ENCODE measurements at regions not wholly inside any gene's neighbourhood (a gene's known extent, or its start where the extent isn't known, plus 50 kb on each side); places are given as distances from the start of the nearest gene placed in this dataset.

DNA sequence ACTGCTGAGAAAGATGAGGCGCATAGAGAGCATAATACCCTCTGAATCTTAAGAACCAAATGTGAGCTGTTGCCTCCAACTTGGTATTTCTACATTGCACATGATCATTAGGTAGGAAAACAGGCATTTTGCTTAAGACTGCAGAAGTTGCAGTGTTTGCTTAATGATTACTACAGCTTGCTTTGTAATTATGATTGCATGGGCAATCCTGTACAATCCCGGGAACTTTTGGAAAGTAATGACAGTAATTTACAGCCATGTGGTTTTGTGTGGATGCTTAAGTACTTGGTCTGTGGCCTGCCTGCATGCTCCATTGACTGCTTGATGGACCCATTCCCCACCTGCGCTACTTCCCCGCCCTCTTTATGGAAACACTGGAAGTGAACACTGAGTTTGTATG lies 301.1 kb downstream of the DIPK2A start:
- no peak overlapping the region for H3K27ac ChIP-seq
- H3K27me3 ChIP-seq (replicated peaks; ENCODE audit: insufficient read depth) = no peaks in the 10 kb centered on the region
- ATAC-seq (ENCODE audit: insufficient number of reproducible peaks, low FRiP score, low read depth) = no peak
- no peak overlapping the region for H3K4me3 ChIP-seq
- TF ChIP-seq, protein P1, sequence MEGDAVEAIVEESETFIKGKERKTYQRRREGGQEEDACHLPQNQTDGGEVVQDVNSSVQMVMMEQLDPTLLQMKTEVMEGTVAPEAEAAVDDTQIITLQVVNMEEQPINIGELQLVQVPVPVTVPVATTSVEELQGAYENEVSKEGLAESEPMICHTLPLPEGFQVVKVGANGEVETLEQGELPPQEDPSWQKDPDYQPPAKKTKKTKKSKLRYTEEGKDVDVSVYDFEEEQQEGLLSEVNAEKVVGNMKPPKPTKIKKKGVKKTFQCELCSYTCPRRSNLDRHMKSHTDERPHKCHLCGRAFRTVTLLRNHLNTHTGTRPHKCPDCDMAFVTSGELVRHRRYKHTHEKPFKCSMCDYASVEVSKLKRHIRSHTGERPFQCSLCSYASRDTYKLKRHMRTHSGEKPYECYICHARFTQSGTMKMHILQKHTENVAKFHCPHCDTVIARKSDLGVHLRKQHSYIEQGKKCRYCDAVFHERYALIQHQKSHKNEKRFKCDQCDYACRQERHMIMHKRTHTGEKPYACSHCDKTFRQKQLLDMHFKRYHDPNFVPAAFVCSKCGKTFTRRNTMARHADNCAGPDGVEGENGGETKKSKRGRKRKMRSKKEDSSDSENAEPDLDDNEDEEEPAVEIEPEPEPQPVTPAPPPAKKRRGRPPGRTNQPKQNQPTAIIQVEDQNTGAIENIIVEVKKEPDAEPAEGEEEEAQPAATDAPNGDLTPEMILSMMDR (IDR thresholded peaks at IDR 0.05) = no peak
- no peak for DNase-seq (ENCODE audit: low spot score)
- no peaks in the 10 kb centered on the region for H3K4me1 ChIP-seq (ENCODE audit: control insufficient read depth in 1 of 2, low read depth in 2 of 2)
- H3K36me3 ChIP-seq = no peaks in the 10 kb centered on the region
- H3K9me3 ChIP-seq = no peaks in the 10 kb centered on the region

DNA sequence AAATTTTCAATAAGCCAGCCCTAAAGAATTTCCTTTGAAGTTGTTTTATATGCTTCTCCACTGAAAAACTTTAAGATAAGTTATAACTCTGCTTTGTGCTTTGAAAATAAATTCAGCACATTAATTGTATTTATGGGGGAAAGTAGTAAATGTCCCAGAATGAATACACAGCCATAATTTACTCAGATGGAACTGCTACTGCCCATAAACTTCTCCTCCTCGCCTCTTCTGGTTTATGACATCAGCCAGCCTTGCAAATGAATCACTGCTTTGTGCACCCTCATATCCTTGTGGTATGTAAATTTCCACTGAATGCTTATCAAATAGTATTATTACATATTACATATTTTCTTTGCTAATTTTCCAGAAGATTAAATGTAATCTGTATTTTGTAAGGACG lies 302.0 kb downstream of the DIPK2A start:
- DNase-seq (ENCODE audit: low spot score) (no peak), ATAC-seq (ENCODE audit: insufficient number of reproducible peaks, low FRiP score, low read depth) (no peak)
- Histone ChIP-seq H3K36me3 (no peaks in the 10 kb centered on the region), H3K27ac (no peak overlapping the region), H3K9me3 (no peaks in the 10 kb centered on the region), H3K4me1 (ENCODE audit: control insufficient read depth in 1 of 2, low read depth in 2 of 2) (no peaks in the 10 kb centered on the region), H3K4me3 (no peak overlapping the region), H3K27me3 (replicated peaks; ENCODE audit: insufficient read depth) (no peaks in the 10 kb centered on the region)
- TF ChIP-seq, protein P1 (IDR thresholded peaks at IDR 0.05) = no peak

DNA sequence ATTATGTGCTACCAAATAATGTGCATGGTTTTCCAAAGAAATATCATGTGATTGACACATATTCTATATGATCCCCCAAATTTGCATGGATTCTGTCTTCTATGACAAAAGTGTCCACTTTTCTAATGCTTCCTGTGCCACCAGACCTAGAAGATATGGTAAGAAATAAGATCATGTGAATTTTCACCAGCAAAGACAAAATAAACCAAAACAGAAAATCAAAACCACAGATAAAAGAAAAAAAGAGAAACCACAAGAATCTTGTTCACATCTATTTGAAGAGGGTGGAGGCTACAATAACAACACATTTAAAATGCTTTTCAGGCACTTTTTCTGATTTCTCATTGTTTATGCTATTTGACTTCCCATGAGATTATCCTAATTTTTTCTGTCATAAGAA lies 303.4 kb downstream of the DIPK2A start:
- H3K4me1 ChIP-seq (ENCODE audit: control insufficient read depth in 1 of 2, low read depth in 2 of 2) = no peaks in the 10 kb centered on the region
- H3K36me3 ChIP-seq = no peaks in the 10 kb centered on the region
- H3K27me3 ChIP-seq (replicated peaks; ENCODE audit: insufficient read depth) = no peaks in the 10 kb centered on the region
- no peak overlapping the region for H3K27ac ChIP-seq
- H3K4me3 ChIP-seq = no peak overlapping the region
- ATAC-seq (ENCODE audit: insufficient number of reproducible peaks, low FRiP score, low read depth) (no peak), DNase-seq (ENCODE audit: low spot score) (no peak)
- H3K9me3 ChIP-seq = no peaks in the 10 kb centered on the region
- TF ChIP-seq, protein P1 (IDR thresholded peaks at IDR 0.05) = no peak

DNA sequence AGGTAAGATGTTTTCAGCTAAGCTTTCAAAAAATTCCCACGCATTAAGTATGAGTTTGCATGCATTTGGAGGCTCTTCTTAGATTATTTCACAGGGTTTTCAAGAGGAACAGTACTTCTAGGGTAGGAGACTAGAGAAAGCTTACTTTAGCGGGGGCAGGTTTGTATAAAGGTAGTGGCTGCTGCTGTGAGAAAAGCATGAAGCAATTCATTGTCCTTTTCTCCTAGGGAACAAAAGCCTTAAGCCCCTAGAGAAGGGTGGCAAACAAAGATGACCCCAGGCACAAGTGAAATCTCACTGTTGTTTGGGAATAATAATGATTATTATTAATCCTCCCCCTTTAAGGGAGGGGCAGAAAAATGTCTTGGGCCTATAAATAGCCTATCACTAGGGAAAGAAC lies 310.7 kb downstream of the DIPK2A start:
- no peak overlapping the region for H3K27ac ChIP-seq
- no peaks in the 10 kb centered on the region for H3K9me3 ChIP-seq
- ATAC-seq (ENCODE audit: insufficient number of reproducible peaks, low FRiP score, low read depth) (no peak), DNase-seq (ENCODE audit: low spot score) (no peak)
- H3K4me3 ChIP-seq = no peak overlapping the region
- H3K36me3 ChIP-seq = no peaks in the 10 kb centered on the region
- no peaks in the 10 kb centered on the region for H3K4me1 ChIP-seq (ENCODE audit: control insufficient read depth in 1 of 2, low read depth in 2 of 2)
- TF ChIP-seq, protein P1 (IDR thresholded peaks at IDR 0.05) = no peak
- H3K27me3 ChIP-seq (replicated peaks; ENCODE audit: insufficient read depth) = no peaks in the 10 kb centered on the region

DNA sequence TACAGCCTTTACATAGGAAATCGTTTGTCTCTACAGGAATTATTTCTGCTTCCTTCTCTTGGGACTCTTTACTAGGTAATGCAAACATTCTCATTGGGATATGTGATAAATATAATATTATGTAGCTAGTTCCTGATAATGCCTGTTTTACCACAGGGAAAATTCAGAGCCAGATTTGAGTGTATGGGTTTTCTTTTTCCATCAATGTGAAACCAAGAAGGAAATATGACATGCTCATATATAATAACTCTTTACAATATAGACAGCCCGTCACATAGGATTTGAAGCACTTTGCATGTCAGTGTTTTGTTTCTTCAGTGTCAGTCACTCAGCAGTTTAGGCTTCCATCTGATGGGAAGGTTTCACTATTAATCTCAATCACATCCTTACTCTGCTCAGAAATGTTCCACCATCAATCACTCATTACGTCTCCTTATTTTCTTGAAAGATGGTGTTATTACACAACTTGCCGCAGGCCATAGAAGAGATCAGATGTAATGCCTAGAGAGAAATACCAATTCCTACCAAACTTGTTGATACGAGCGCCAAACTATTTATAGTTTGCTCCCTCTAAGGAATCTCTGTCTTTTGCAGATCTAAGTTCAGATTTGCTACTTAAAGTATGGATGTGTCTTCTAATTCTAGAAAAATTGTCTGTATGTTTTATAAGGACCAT lies 314.8 kb downstream of the DIPK2A start:
- no peaks in the 10 kb centered on the region for H3K4me1 ChIP-seq (ENCODE audit: control insufficient read depth in 1 of 2, low read depth in 2 of 2)
- ATAC-seq (ENCODE audit: insufficient number of reproducible peaks, low FRiP score, low read depth) (no peak), DNase-seq (ENCODE audit: low spot score) (no peak)
- H3K27ac ChIP-seq = no peak overlapping the region
- H3K27me3 ChIP-seq (replicated peaks; ENCODE audit: insufficient read depth) = no peaks in the 10 kb centered on the region
- H3K9me3 ChIP-seq = no peaks in the 10 kb centered on the region
- no peak overlapping the region for H3K4me3 ChIP-seq
- H3K36me3 ChIP-seq = no peaks in the 10 kb centered on the region
- TF ChIP-seq, protein P1 (IDR thresholded peaks at IDR 0.05) = no peak
